NCI-H1092 treated with DMSO at 0.1 percent for 48 hours (cell line): ENCODE measurements at regions not wholly inside any gene's neighbourhood (a gene's known extent, or its start where the extent isn't known, plus 50 kb on each side); places are given as distances from the start of the nearest gene placed in this dataset.

ENCODE experiments used
- DNase-seq: peaks from one replicate; lab custom pipeline; 2025; lab: John Stamatoyannopoulos, UW

- no peak for DNase-seq
These were observed 65.4 kb upstream of the ZC3H12C start for GRCh38 chr11:110027627-110028371.

DNA sequence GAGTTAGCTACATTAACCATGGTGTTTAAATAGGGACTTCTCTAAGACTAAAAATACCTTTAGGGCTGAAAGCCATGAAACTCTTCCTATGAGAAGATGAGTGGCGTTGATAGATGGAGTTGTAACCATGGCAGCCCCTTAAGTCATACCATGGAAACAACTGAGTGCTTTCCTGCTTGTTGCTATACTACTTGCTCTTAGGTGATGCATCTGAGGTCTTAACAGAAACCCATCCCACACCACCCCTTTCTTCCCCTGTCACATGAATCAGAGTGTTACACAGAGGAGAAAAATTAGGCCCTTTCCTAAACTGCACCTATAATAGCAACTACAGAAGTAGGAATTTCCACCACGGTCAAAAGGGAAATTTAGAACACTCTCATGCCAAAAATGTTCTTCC lies 64.3 kb upstream of the ZC3H12C start:
- DNase-seq, result no peak

- no peak for DNase-seq
These were observed 63.5 kb upstream of the ZC3H12C start for GRCh38 chr11:110029714-110030113.

GRCh38 chr11:110031171-110031570 lies 62.0 kb upstream of the ZC3H12C start:
- DNase-seq, result no peak

- DNase-seq, result no peak
These were observed 60.9 kb upstream of the ZC3H12C start for GRCh38 chr11:110032259-110032658.

DNA sequence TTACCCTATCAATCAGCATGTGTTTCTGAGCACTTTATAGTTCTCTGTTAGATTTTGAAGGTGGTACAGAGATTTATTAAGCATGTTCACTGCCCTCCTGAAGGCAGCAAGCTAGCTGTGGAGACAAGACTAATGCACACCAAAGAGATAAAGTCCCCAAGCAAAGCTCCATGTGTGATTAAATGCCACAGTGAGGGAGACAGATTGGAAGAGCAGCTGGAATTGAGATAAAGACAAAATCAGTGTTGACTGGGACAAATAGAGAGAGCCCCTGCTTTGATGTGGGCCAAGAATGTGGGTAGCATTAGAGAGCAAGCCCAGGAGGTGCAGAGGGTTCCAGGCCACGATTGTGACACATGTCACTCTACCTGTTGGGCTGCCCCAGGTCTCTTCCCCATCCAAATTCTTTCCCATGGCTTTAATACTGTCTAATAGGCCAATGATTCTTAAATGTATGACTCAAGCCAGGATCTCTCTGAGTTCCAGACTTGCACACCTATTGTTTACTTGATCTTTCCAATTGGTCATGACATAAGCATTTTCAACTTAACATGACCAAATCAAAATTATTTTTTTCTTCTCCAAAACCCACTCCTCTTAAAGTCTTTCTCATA lies 60.1 kb upstream of the ZC3H12C start:
- DNase-seq, result no peak

GRCh38 chr11:110034806-110035205 lies 58.4 kb upstream of the ZC3H12C start:
- DNase-seq, result no peak

DNA sequence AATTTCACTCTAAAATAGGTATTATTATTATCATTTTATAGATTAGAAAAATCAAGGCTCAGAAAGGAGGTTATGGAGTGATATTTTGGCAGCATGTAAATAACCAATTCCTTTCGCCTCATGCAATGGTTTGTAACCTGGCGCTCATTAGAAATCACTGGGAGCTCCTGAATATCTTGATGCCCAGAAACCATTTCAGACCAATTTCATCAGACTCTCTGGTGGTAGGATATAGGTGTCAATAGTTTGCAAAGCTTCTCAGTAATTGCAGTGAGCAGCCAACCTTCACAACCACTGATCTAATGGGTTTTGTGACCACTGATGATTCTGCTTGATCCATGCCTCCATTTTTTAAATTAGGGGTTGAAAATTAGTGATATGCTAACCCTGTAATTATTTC lies 57.8 kb upstream of the ZC3H12C start:
- no peak for DNase-seq

- no peak for DNase-seq
These were observed 55.0 kb upstream of the ZC3H12C start for GRCh38 chr11:110038201-110038600.
